ENCODE measurements at regions not wholly inside any gene's neighbourhood (a gene's known extent, or its start where the extent isn't known, plus 50 kb on each side); places are given as distances from the start of the nearest gene placed in this dataset.

DNA sequence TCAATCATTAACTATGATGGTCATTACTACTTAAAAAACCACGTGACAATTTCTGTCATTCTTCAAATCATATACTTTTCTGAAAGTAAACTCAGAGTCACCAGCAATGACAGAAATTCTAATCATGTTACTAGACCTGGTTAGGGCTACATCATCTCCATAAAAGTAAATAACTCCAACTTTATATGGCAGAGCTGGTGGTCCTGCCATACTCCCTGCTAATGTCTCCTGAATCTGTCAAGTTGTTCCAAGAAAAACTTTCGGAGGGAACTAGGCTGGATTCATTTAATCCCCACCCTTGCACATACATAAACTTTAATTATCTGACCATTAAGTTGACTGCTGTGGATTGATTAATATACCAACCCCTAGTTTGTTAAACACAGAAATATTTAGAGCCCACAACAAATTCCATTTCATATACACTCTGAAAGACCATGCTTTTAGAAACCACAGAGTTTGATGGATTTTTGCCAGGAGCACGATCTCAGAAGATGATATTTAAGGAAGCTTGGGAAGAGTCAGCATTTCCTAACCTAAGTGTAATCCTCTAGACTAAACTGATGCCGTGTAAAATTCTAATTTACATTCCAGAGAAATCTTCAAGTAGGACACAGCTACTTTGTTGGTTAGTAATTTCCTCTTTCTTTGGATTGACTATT, 577.0 kb downstream of the FAT4 start:
- peaks cover 0 to 7% (median 0%) of the 10 kb centered on the region in 8 donors for H3K9me3 ChIP-seq
- no peak overlapping the region for H3K4me3 ChIP-seq
- no peak overlapping the region for H3K27ac ChIP-seq
- 47 to 73% (median 55%) methylated on average over 4 of the region's 4 CpGs for WGBS, 5 donors
- intact Hi-C loops (cut with DNase I; ENCODE audit: low total_unique reads) = no loop called here
- no peaks in the 10 kb centered on the region for H3K27me3 ChIP-seq (replicated peaks in 1 of 7)
- no peaks in the 10 kb centered on the region for H3K4me1 ChIP-seq
- H3K36me3 ChIP-seq = no peaks in the 10 kb centered on the region
- no peak for DNase-seq
- TF ChIP-seq POLR2AphosphoS5 (IDR thresholded peaks at IDR 0.05) (no peak), POLR2A (IDR thresholded peaks at IDR 0.05) (no peak)
- TF ChIP-seq, protein P1, sequence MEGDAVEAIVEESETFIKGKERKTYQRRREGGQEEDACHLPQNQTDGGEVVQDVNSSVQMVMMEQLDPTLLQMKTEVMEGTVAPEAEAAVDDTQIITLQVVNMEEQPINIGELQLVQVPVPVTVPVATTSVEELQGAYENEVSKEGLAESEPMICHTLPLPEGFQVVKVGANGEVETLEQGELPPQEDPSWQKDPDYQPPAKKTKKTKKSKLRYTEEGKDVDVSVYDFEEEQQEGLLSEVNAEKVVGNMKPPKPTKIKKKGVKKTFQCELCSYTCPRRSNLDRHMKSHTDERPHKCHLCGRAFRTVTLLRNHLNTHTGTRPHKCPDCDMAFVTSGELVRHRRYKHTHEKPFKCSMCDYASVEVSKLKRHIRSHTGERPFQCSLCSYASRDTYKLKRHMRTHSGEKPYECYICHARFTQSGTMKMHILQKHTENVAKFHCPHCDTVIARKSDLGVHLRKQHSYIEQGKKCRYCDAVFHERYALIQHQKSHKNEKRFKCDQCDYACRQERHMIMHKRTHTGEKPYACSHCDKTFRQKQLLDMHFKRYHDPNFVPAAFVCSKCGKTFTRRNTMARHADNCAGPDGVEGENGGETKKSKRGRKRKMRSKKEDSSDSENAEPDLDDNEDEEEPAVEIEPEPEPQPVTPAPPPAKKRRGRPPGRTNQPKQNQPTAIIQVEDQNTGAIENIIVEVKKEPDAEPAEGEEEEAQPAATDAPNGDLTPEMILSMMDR (IDR thresholded peaks at IDR 0.05 in 8 of 11, conservative IDR thresholded peaks at IDR 0.05 in 3 of 11) = no peak

DNA sequence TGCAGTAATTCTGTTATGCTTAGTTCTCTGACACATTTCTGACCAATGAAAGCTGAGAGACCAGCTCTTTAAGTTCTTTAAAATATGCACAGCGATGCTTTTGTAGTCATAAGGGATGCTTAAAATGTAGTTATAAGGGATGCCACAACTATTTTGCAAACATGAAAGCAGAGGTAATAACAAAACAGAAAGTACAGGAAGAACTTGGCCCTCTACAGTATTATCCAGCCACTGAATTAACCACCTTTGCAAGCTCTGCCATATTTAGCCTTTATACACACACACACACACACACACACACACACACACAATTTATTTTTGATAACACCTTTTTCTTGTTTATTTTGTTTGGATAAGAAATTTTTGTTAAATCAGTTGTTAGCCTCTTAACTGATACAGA, 590.0 kb downstream of the FAT4 start:
- Histone ChIP-seq H3K27me3 (replicated peaks in 1 of 7) (no peaks in the 10 kb centered on the region), H3K4me1 (no peaks in the 10 kb centered on the region), H3K4me3 (no peak overlapping the region), H3K9me3 (peaks cover 0 to 7% (median 0%) of the 10 kb centered on the region in 8 donors), H3K36me3 (no peaks in the 10 kb centered on the region), H3K27ac (no peak overlapping the region)
- TF ChIP-seq POLR2AphosphoS5 (IDR thresholded peaks at IDR 0.05) = no peak
- TF ChIP-seq, protein P1 (IDR thresholded peaks at IDR 0.05 in 8 of 11, conservative IDR thresholded peaks at IDR 0.05 in 3 of 11) = no peak
- no peak for TF ChIP-seq POLR2A (IDR thresholded peaks at IDR 0.05)
- DNase-seq = no peak
- intact Hi-C loops (cut with DNase I; ENCODE audit: low total_unique reads) = no loop called here
- 82 to 94% (median 86%) methylated on average over 1 of the region's 1 CpG for WGBS, 5 donors

DNA sequence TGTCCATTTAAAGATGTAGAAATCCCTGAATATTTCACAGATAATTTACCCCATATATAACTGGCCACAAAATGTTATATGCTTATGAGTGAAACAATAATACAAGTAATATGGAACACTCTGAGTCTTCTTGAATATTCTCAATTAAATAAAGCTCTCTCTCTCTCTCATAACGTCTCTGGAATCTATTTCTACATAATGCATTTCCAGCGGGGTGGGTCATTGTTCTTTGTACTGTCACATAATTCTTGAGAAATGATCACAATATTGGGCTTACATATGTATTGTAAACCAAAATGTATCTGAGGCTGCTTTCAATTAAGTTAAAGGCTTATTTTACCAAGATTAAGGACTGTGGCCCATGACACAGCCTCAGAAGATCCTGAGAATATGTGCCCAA, 596.3 kb downstream of the FAT4 start:
- no peak overlapping the region for H3K27ac ChIP-seq
- WGBS, 5 donors = 75 to 89% (median 85%) methylated on average over 2 of the region's 2 CpGs
- no peak overlapping the region for H3K4me3 ChIP-seq

DNA sequence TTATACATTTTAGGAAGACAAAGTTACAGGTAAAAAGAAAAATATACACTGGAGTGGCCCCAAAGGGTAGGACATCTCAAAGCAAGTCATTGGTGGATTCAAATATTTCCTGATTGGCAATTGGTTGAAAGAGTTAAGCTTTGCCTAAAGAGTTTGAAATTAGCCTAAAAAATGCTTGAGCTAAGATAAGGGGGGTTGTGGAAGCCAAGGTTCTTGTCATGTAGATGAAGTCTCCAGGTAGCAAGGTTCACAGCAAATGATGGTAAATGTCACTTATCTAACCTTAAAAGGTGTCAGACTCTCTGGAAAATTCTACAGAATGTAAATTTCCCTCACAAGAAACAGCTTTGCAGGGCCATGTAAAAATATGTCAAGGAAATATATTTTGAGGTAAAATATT, 596.7 kb downstream of the FAT4 start:
- Histone ChIP-seq H3K4me1 (no peaks in the 10 kb centered on the region), H3K9me3 (peaks cover 0 to 9% (median 0%) of the 10 kb centered on the region in 8 donors), H3K27ac (no peak overlapping the region), H3K4me3 (no peak overlapping the region), H3K27me3 (replicated peaks in 1 of 7) (no peaks in the 10 kb centered on the region), H3K36me3 (no peaks in the 10 kb centered on the region)
- TF ChIP-seq, protein P1 (IDR thresholded peaks at IDR 0.05 in 8 of 11, conservative IDR thresholded peaks at IDR 0.05 in 3 of 11) = no peak
- TF ChIP-seq POLR2A (IDR thresholded peaks at IDR 0.05) (no peak), POLR2AphosphoS5 (IDR thresholded peaks at IDR 0.05) (no peak)
- no peak for DNase-seq
- intact Hi-C loops (cut with DNase I; ENCODE audit: low total_unique reads) = no loop called here

More for the DNA sequence above, 596.3 kb downstream of the FAT4 start:
- intact Hi-C loops (cut with DNase I; ENCODE audit: low total_unique reads) = no loop called here
- Histone ChIP-seq H3K9me3 (peaks cover 0 to 9% (median 0%) of the 10 kb centered on the region in 8 donors), H3K4me1 (no peaks in the 10 kb centered on the region), H3K27me3 (replicated peaks in 1 of 7) (no peaks in the 10 kb centered on the region), H3K36me3 (no peaks in the 10 kb centered on the region)
- TF ChIP-seq POLR2AphosphoS5 (IDR thresholded peaks at IDR 0.05) = no peak
- TF ChIP-seq, protein P1 (IDR thresholded peaks at IDR 0.05 in 8 of 11, conservative IDR thresholded peaks at IDR 0.05 in 3 of 11) = no peak
- DNase-seq = no peak

Measured in spleen (tissue), 11 donors.